GOT3 (cell line): ENCODE measurements at regions not wholly inside any gene's neighbourhood (a gene's known extent, or its start where the extent isn't known, plus 50 kb on each side); places are given as distances from the start of the nearest gene placed in this dataset.
"Not testable (repeated sequence)": the region's sequence is repeated elsewhere in the genome, so short reads cannot be mapped to it uniquely, and the experiment has no call there.

Source experiments
- DNase-seq: peaks from one replicate; lab custom pipeline; 2025; ENCODE audit warnings: mixed read lengths; lab: John Stamatoyannopoulos, UW

DNA sequence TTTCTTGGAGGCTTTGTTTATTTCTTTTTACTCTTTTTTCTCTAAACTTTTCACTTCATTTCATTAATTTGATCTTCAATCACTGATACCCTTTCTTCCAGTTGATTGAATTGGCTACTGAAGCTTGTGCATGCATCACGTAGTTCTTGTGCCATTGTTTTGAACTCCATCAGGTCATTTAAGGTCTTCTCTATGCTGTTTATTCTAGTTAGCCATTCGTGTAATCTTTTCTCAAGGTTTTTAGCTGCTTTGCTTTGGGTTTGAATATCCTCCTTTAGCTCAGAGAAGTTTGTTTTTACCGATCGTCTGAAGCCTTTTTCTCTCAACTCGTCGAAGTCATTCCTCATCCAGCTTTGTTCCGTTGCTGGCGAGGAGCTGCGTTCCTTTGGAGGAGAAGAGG, 189.9 kb downstream of the TTC6 start:
- not testable (repeated sequence) for DNase-seq

DNA sequence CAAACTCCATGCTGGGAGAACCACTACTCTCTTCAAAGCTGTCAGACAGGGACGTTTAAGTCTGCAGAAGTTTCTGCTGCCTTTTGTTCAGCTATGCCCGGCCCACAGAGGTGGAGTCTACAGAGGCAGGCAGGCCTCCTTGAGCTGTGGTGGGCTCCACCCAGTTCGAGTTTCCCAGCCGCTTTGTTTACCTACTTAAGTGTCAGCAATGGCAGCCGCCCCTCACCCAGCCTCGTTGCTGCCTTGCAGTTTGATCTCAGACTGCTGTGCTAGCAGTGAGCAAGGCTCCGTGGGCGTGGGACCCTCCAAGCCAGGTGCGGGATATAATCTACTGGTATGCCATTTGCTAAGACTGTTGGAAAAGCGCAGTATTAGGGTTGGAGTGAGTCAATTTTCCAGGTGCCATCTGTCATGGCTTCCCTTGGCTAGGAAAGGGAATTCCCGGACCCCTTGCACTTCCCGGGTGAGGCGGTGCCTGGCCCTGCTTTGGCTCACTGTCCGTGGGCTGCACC, 190.7 kb downstream of the TTC6 start:
- not testable (repeated sequence) for DNase-seq

DNA sequence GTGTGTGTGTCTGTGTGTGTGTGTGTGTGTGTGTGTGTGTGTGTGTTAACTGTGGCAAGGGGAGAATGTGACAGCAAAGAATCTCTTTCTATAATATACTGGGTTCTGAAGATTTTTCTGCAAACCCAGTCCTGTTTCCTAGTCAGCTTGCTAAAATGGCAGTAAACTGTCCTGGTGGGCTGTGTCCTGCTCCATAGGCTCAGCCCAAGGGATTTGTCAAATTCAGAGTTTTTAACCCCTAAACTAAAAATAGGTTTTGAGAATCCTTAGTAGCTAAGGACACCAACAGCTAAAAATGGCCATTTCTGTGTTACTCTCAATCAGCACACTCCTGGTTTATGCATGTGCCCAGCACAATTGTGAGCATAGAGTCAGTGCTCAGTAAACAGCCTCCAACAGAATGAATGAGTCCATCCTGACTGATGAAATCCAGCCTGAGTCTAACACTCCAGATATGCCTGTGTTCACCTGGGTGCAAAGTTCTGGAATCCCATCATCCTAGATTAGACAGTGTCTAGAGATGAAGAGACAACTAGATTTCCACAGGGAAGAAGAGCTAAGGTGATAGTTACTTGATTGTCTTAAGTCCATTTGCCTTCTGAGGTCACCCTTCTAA, 192.6 kb downstream of the TTC6 start:
- DNase-seq, result no peak

DNA sequence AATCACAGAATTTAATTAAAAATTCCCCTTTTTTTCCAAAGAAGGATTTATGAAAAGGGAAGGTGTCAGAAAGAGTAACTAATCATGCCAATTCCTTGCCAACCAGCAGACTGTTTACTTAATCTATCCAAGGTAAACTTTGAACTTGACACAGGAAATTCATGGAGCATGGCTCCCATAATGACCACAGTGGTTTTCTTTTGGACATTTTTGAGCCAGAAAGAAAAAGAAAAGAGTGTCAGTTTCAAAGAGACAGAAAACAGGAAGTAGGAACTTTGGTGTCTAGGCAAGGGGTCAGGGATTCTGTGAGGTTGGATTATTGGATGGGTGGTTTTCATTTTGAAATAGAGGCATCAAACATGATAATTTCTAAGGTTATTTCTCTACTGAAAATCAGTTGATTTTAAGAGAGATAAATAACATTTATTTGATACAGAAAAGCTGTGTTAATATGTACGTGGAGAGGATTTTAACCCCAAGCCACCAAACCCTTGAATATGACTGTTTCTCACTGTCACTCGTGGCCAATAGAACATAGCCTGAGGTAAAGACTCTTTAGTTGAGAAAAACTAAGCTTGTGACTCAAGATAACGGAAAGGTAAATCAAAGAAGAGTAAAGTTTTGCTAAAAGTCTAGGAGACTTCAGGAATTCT, 196.1 kb downstream of the TTC6 start:
- no peak for DNase-seq

DNA sequence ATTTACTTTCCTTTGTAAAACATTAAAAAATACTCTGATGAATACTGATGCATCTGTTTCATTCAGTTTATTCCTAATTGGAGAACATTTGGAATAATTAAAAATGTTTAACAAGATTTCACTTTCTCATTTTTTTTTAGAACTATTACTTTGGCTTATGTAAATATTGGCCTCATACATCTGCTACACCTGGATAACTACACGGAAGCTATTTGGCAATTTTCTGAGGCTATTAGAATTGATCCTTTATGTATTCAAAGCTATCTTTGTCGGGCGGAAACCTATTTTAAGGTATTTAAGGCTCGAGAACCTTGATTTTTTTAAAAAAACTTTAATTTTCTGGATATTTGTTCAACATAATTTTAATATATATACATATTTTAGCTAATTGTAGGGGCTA, 196.7 kb downstream of the TTC6 start:
- no peak for DNase-seq

DNA sequence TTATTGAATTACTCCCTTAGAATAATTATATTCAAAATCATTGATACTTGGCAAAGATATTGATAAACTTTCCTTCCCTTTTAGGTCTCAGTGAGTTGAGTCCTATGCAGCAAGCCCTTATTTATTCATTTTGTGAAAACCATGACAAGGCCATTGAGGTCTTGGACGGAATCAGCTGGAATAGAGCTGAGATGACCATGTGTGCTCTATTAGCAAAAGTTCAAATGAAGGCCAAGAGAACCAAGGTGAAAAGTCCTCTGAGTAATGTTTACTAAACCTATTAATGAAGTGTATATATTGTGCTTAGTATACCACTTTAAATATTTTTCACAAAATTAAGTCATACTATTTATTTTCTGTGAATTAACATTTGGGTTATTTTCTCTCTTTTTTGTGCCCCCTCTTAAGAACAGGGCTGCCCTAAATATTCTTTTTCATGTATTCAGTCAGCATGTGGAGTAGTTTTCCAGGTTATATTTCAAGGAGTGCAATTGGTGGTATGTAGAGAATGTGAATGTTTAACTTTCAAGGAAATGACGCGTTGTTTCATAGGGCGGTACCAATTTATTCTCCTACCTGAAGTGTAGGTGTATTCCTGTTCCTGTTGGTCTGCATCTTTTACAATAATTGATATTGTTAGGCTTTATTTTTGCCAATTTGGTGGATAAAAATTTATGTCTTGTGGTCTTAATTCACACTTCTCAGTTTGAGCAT, 201.4 kb downstream of the TTC6 start:
- no peak for DNase-seq

DNA sequence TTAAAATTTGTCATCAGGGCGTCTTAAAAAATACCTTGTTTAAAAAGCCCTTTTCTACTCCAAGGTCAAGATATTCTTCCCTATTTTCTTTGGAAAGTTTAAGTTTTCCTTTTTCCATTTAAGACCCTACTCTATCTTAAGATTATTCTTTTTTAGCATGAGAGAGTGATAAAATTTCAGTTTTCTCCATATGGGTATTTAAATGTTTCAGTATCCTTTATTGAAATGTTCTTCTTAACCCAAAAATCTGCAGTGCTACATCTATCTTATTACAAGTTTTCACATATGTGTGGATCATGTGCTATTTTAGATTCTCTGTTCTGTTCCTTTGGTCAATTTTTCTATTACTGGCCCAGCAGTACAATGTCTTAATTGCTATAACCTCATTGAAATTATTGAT, 202.2 kb downstream of the TTC6 start:
- no peak for DNase-seq

DNA sequence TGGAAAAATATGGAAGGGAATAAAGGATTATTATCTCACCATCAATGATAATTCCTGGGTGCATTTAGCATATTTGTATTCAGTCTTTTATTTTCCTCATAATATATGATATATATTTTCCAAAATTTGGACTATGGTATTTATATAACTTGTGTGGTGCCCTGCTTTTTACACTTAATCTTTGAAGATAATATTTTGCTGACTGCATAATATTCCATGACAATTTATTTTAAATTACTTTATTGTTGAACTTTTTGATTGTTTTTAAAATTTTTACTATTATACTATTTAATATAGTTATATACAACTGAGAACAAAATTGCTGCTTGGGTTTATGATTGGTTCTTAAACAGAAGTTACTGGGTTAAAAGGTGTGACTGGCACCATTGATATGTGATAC, 212.3 kb downstream of the TTC6 start:
- no peak for DNase-seq

DNA sequence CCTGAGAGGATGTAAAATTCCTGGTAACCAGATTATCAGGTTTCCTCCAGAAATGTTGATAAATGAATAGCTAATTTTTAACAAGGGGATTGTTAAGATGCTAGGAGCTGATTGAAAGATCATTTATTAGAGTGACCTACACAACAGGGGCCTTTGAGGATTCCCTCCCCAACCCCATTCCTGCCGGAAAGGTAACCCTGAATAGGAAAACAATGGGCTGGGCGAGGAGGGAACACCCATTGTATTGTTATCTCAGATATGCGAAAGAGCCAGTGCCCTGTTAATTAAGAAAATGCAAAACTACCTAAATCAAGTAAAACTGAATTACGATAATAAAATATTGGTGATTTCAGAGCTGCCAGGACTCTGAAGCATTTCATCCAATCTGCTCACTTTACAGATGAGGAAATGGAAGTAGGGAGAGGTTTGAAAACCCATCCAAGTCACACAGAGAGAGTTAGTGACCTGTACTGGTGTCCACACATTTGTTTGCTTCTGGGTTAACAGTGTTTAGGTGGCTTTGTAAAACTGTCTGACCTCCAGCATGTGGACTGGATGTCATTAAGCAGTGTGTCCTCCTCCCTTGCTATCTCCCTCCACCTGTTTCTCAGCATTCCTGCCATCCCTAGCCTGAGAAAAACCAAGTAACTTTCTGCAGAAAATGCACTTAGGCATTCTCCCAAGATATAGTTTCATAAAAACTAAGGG, 214.8 kb downstream of the TTC6 start:
- DNase-seq, result no peak

DNA sequence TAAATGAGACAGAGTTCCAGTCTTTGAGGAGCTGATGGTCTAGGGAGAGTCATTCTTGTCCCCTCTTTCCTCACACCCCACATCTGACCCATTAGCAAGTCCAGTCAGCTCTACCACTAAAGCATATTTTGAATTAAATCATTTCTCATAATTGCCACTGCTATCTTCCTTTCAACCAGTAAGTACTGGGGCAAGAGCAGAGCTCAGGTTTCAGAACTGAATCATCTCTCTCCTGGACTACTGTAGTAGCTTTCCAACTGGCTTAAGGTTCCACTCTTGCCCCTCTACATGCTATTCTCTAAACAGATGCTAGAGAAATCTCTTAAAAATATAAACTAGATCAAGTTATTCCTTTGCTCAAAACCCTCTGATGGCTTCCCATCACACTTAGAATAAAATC, 218.3 kb downstream of the TTC6 start:
- no peak for DNase-seq

DNA sequence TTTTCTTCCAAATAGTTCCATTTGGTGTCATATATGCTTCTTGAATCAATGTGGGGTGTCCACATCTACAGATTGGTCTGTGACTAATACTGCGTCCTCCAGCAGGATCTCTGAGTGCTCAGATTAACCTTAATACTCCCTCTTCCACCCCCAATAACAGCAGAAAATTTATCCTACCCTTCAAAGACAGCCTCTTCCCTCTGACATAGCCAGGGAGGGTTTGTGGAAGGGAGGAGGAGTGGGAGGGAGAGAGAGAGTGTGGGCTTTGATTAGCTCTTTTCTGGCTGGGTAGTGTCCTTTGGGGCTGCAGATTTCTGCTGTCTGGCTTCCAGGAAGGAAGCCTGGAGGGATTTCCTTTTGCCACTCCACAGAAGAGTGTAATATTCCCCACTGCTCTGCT, 220.7 kb downstream of the TTC6 start:
- no peak for DNase-seq

DNA sequence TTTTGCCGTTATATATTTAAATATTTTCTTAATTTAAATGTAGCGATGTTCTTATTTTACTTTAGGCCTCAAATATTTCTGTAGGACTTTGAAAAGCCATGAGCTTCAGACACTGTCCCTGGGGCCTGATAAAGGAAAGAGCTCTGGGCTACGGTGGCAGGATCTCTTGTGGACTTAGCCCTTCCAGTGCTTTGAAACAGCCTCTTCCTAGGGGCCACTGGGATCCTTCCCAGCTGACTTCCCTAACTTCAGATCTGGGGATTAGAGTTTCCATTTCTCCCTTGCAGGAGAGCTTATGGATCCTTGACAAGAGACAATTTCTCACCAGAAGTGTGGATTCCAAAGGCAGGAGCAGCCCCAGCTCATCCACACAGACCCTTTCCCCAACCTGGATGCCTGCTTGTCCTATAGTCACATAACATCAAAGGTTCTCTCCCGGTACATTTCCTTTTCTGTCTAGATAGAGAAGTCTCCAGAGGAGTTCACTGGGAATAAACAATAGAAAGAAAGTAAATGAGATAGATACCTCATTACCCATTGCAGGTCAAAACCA, 221.4 kb downstream of the TTC6 start:
- DNase-seq, result no peak

DNA sequence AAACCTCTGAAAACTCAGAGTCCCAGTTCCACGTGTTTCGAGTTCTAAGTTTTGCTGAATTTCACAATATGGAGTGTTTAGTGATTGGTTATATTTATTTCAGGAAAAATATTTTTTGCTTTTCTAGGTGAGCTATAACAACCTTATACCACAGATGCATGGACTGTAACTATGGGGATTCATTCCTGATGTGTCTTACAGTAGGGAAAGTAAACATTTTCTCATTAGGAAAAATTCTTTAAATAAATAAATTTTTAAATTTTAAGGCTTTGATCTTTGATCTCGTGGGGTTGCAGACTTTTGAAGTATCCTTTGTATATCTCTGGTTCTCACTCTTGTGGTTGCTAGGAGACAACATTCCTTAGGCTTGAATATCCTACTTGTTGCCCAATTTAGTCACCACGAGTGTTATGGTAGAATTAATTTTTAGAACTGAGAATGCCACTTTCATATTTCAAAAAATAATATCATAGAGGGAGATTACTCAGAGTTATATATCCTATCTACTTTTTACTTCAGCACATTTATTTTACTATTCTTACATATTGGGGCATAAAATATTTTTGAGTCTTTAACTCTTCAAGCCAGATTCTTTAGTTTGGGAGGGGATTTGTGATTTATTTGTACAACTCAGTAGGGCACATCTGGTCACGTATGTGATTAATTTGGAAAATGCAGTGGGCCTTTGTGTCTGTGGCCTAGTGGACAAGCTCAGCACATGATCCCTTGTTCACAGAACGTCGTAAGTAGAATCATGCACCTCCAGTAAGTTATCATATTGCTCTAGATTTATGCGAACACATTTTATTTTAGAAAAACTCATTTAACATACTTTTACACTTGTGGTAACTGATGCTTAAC, 224.0 kb downstream of the TTC6 start:
- no peak for DNase-seq

DNA sequence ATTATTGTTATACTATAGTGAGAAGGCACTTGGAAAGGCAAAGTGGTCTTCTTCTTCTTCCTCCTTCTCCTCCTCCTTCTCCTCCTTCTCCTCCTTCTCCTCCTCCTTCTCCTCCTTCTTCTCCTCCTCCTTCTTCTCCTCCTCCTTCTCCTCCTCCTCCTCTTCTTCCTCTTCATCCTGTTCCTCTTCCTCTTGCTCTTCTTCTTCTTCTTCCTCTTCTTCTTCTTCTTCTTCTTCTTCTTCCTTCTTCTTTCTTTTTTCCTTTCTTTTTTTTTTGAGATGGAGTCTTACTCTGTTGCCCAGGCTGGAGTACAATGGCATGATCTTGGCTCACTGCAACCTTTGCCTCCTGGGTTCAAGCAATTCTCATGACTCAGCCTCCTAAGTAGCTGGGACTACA, 225.4 kb downstream of the TTC6 start:
- not testable (repeated sequence) for DNase-seq

DNA sequence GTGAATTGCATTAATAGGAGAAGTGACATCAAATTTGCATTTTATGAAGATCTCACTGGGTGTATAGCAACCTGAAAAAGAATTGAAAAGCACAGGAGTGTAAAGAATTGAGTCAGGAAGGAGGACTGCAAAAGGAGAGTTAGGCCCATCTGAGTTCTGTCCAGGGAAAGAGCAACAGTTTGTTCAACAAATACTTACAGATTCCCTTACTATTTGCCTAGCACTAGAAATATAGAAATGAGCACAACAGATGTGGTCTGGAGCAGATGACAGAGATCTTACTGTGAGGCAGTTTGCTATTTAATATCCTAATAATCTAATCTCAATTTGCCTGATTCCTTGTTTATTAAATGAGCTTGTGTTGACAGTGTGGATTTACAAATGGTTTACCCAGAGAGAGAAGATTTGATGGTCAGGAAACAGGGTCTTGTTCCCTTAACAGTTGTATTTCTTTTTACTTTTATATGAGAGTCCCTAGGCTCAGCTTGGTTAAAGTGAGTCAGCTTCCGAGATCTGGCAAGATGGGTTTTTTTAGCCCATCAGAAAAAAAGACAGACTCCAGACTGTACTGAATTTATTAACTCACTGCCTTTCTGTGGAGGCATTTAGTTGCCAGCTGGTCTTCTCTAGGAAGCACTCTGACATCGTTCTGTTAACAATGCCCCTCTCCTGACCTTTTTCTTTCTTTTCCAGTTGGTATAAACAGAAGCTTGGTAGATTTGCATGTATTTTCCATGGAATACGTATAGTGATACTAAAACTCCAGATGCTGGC, 229.7 kb downstream of the TTC6 start:
- peak; percentile 0 for DNase-seq

DNA sequence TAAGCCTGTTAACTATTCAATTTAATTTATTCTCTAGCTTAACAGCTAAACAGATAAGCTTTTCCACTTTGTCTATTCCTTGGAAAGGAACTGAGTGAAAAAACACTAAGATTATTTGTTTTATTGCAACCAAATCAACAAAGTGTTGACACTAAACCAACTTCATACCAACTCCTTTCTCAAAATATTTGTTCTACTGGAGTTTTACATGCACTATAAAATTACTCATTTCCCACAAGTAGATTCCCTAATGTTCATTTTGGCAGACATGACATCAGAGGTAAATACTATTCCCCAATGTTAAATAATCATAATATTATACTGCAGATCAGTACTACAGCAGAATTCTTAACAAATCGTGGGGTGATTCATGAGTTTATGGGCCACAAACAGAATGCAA, 231.4 kb downstream of the TTC6 start:
- no peak for DNase-seq

DNA sequence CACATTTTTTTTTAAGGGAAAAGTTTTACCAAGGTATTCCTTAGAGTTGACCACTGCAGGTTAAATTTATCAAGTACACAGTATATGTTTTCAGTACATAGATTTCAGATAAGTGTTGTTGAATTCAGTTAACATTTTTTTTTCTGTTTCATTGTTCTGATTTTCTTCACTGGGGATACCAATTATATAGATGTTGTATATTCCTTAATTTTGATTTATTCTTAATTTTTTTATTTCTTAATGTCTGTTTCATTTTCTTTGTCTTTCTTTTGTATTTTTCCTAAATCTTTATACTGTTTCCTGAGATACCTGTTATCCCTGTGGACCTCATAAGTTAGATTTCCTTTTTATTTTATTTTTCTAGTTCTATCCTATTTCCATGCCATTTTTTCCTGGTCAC, 234.8 kb downstream of the TTC6 start:
- DNase-seq, result no peak

DNA sequence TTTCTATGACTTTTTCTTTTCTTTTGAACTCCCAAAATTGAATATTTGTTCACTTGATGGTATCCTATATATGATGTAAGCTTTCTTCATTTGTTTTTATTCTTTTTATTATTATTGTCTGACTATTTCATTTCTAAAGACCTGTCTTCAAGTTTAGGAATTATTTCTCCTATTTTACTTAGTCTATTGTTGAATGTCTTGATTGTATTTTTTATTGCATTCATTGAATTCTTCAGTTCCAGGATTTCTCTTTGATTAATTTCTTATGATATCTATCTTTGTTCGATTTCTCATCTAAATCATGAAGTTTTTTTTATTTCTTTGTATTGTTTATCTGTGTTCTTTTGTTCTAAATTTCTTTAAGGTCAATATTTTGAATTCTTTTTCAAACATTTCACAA, 238.8 kb downstream of the TTC6 start:
- DNase-seq, result no peak

DNA sequence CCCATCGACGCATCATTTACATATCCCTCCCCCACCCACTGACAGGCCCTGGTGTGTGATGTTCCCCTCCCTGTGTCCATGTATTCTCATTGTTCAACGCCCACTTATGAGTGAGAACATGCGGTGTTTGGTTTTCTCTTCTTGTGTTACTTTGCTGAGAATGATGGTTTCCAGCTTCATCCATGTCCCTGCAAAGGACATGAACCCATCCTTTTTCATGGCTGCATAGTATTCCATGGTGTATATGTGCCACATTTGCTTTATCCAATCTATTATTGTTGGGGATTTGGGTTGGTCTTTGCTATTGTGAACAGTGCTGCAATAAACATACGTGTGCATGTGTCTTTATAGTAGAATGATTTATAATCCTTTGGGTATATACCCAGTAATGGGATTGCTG, 243.3 kb downstream of the TTC6 start:
- not testable (repeated sequence) for DNase-seq

DNA sequence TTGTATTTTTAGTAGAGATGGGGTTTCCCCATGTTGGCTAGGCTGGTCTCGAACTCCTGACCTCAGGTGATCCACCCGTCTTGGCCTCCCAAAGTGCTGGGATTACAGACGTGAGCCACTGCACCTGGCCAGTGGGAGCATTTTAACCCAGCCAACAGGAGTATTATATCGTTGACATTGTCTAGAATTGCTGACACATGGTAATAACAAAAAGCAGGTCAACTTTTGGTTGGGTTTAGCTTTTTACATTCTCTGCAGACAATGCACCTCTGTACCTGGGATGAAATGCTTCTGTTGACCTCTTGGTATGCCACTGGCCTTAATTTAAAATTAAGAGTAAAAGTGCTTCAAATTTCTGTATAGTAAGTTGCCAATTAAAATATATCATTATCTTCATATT, 245.6 kb downstream of the TTC6 start:
- DNase-seq, result not testable (repeated sequence)

DNA sequence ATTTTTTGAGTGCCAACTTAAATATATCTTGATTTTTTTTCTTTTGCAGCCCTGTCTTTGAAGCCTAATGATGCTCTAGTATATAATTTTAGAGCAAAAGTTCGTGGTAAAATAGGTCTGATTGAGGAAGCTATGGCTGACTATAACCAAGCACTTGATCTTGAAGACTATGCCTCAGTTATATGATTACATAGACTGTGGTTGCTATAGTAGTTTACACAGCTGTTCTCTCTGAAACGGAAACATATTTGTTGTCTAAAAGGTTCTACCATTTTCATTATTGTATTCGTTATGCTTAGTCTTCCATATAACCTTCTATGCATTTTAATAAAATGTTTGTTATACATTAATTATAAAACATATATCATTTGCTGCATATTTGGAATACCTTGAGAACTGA, 246.7 kb downstream of the TTC6 start:
- no peak for DNase-seq
